Gastroesophageal sphincter (tissue), 4 donors: ENCODE measurements at regions not wholly inside any gene's neighbourhood (a gene's known extent, or its start where the extent isn't known, plus 50 kb on each side); places are given as distances from the start of the nearest gene placed in this dataset.

Experiments
- ATAC-seq: fragments of 150-250 bp; one replicate; pipeline ENCODE4 v1.9.1; 2016; ENCODE audit warnings: mild to moderate bottlenecking, moderate library complexity
- H3K27ac ChIP-seq, 4 donors: fragments of 200-600 bp; sonication (generic) in 3 of 4; 1 replicate in 3 of 4; 2 replicates in 1 of 4; pipeline ENCODE4 v1.5.1; 2016 to 2019
- H3K27me3 ChIP-seq: fragments of 200-600 bp; sonication (generic); one replicate; pipeline ENCODE4 v1.5.1; 2019
- H3K36me3 ChIP-seq, 2 donors: fragments of 200-600 bp; sonication (generic); one replicate each; pipeline ENCODE4 v1.5.1; 2019; ENCODE audit warnings: control low read depth in 1 of 2
- H3K4me1 ChIP-seq, 3 donors: fragments of 200-600 bp; sonication (generic); 1 replicate in 2 of 3; 2 replicates in 1 of 3; pipeline ENCODE4 v1.5.1; 2016 to 2019; ENCODE audit warnings: control low read depth in 2 of 3
- H3K4me3 ChIP-seq, 2 donors: fragments of 200-600 bp; sonication (generic); one replicate each; pipeline ENCODE4 v1.5.1; 2019; ENCODE audit warnings: mild to moderate bottlenecking in 1 of 2, moderate library complexity in 1 of 2
- H3K9me3 ChIP-seq, 3 donors: fragments of 200-600 bp; sonication (generic); one replicate each; pipeline ENCODE4 v1.5.1; 2017 to 2019; ENCODE audit warnings: control low read depth in 2 of 3
- CTCF ChIP-seq, 4 experiments: fragments of 200-600 bp in 2 of 4; fragments of 450-650 bp in 2 of 4; sonication (generic) in 1 of 4; IDR thresholded peaks; one replicate each; pipeline ENCODE4 v1.5.1; 2017 to 2019; ENCODE audit warnings: antibody characterized with exemption in 4 of 4, mild to moderate bottlenecking in 2 of 4, moderate library complexity in 2 of 4
- EP300 ChIP-seq: sonication (generic); formaldehyde crosslinking; IDR thresholded peaks from one replicate; pipeline ENCODE4 v1.6.1; 2017; ENCODE audit warnings: antibody characterized with exemption, mild to moderate bottlenecking
- POLR2A ChIP-seq, 2 donors: fragments of 450-650 bp; IDR thresholded peaks; one replicate each; pipeline ENCODE4 v1.6.1; 2017; ENCODE audit warnings: antibody characterized with exemption in 2 of 2, mild to moderate bottlenecking in 2 of 2, moderate library complexity in 1 of 2
- POLR2AphosphoS5 ChIP-seq: sonication (generic); formaldehyde crosslinking; IDR thresholded peaks from one replicate; pipeline ENCODE4 v1.6.1; 2017; ENCODE audit warnings: antibody characterized with exemption
- WGBS, 2 donors: methylation state at CpG; one replicate each; pipeline ENCODE4 v1.1.5; 2018; ENCODE audit warnings: low coverage in 1 of 2; 5-methylcytosine and 5-hydroxymethylcytosine counted together

DNA sequence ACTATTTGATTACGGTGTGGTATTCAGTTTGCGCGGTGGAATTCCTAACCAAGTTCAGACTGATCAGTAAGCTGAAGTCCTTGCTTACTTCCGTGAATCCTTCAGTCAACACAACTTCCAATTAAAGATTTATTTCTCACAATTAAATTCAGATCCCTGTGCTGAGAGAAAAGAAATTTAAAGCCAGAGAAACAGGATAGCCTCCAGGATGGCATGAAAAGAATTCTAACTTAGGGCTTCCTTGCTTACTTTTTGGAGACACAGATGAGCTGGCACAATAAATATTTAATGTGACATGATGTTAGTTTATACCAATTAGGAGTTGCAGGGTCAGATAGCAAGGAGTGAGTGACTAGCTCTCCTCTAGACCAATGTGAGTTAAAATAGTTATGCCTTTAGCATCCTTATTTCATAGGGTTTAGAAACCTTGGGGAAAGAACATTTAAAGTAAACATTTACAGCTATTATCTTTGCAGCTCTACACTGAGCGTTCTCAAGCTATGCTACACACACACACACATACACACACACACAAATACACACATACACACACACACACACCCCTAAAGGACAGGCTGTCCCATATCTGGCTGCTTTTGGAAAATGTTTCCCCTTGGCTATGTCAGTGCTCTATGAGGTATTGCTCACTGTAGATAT, 151.0 kb downstream of the TRIB2 start:
- ATAC-seq = no peak
- H3K4me3 ChIP-seq = no peak overlapping the region
- no peaks in the 10 kb centered on the region for H3K36me3 ChIP-seq
- no peak overlapping the region for H3K27ac ChIP-seq
- WGBS, 2 donors = 65 to 69% methylated on average over 5 of the region's 5 CpGs
- peaks cover 0 to 9% (median 4%) of the 10 kb centered on the region in 3 donors for H3K4me1 ChIP-seq
- H3K27me3 ChIP-seq = no peaks in the 10 kb centered on the region
- peaks cover 0 to 7% (median 0%) of the 10 kb centered on the region in 3 donors for H3K9me3 ChIP-seq
- TF ChIP-seq POLR2AphosphoS5 (no peak), POLR2A (IDR thresholded peaks at IDR 0.05) (no peak), EP300 (no peak), CTCF (IDR thresholded peaks at IDR 0.05) (no peak)

- Histone ChIP-seq H3K36me3 (no peaks in the 10 kb centered on the region), H3K4me3 (no peak overlapping the region), H3K4me1 (peaks cover 0 to 9% (median 4%) of the 10 kb centered on the region in 3 donors), H3K27me3 (no peaks in the 10 kb centered on the region), H3K27ac (no peak overlapping the region), H3K9me3 (no peaks in the 10 kb centered on the region)
- 80 to 100% methylated on average over 1 of the region's 1 CpG for WGBS, 2 donors
- no peak for ATAC-seq
- TF ChIP-seq POLR2A (IDR thresholded peaks at IDR 0.05) (no peak), CTCF (IDR thresholded peaks at IDR 0.05) (no peak), POLR2AphosphoS5 (no peak), EP300 (no peak)
Observed at GRCh38 chr2:12870692-12871091, 154.0 kb downstream of the TRIB2 start.

DNA sequence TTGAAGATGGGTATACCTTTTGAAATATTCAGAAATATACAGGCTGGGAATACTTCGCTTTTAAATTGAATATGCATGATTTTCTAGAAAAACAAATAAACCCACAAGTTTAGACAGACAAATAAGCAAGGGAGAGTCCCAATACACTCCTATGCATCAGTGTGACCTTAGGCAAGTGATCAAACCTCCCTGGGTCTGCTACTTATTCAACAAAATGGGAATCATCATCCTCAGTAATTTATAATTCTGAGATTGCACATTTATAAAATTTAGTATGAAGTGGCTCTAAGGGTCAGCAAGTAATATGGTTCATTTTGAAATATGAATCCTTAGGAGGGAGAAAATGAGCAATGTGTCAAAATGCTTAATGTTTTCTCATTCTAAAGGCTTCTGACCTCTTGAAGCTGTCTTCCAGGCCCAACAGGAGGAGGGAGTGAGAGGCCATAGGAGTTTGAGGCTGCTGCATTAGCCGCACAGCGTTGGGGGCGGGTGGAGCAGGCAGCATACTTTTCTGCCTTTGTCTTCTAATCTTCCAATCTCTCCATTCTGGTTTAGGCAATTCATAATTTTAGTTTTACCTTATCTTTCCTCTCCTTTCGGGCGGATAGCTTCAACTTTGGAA, 155.1 kb downstream of the TRIB2 start:
- Histone ChIP-seq H3K36me3 (no peaks in the 10 kb centered on the region), H3K4me1 (peaks cover 0 to 9% (median 4%) of the 10 kb centered on the region in 3 donors), H3K9me3 (no peaks in the 10 kb centered on the region), H3K27me3 (no peaks in the 10 kb centered on the region), H3K27ac (no peak overlapping the region), H3K4me3 (no peak overlapping the region)
- no peak for TF ChIP-seq EP300
- TF ChIP-seq CTCF (IDR thresholded peaks at IDR 0.05) = no peak
- TF ChIP-seq POLR2AphosphoS5 = no peak
- no peak for TF ChIP-seq POLR2A (IDR thresholded peaks at IDR 0.05)
- ATAC-seq = no peak
- WGBS, 2 donors = 77 to 98% methylated on average over 4 to 6 of the region's 6 CpGs

DNA sequence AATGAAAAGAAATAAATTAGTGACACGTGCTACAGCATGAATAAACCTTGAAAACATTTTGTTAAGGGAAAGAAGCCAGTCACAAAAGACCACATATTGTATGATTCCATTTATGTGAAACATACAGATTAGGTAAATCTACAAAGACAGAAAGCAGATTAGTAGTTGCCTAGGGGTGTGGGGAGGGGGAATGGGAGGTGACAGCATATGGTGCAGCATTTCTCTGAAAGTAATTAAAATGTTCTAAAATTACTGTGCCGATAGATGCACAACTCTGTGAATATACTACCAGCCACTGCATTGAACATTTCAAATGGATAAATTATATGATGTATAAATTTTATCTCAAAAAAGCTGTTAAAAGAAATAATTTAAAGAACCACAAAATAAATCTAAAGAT, 161.0 kb downstream of the TRIB2 start:
- Histone ChIP-seq H3K36me3 (no peaks in the 10 kb centered on the region), H3K4me1 (no peaks in the 10 kb centered on the region), H3K27ac (no peak overlapping the region), H3K27me3 (no peaks in the 10 kb centered on the region), H3K9me3 (no peaks in the 10 kb centered on the region), H3K4me3 (no peak overlapping the region)
- TF ChIP-seq POLR2AphosphoS5 (no peak), POLR2A (IDR thresholded peaks at IDR 0.05) (no peak), EP300 (no peak), CTCF (IDR thresholded peaks at IDR 0.05) (no peak)
- no peak for ATAC-seq
- 81 to 100% methylated on average over 1 to 2 of the region's 2 CpGs for WGBS, 2 donors

DNA sequence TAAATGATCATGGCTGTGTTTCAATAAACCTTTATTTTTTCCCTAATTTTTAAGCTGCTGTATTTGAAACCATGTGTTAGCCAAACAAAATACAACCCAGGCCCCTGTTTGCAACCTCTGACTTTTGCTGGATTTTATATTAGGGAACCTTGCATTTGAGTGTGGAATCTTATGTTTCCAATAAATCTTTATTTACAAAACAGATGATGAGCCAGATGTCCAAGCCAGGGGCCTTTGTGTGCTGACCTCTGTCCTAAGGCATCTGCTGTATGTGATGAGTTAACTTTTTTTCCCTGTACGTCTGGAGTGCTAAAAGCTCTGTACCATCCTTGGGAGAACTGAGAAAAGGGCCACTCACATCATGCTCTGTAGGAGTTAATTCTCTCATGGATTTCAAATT, 162.9 kb downstream of the TRIB2 start:
- 50 to 83% methylated on average over 1 of the region's 1 CpG for WGBS, 2 donors
- H3K4me3 ChIP-seq = no peak overlapping the region
- peaks cover 0 to 6% (median 0%) of the 10 kb centered on the region in 3 donors for H3K4me1 ChIP-seq
- no peaks in the 10 kb centered on the region for H3K9me3 ChIP-seq
- no peaks in the 10 kb centered on the region for H3K27me3 ChIP-seq
- TF ChIP-seq EP300 (no peak), POLR2AphosphoS5 (no peak), POLR2A (IDR thresholded peaks at IDR 0.05) (no peak), CTCF (IDR thresholded peaks at IDR 0.05) (no peak)
- no peak overlapping the region for H3K27ac ChIP-seq
- no peak for ATAC-seq
- H3K36me3 ChIP-seq = no peaks in the 10 kb centered on the region
